CD14-positive monocyte (primary cell): ENCODE measurements at regions not wholly inside any gene's neighbourhood (a gene's known extent, or its start where the extent isn't known, plus 50 kb on each side); places are given as distances from the start of the nearest gene placed in this dataset.

Experiments
- DNase-seq, 3 donors: peaks; one replicate each; pipeline ENCODE4 v3.0.0-alpha.2; 2011 to 2022
- H2AFZ ChIP-seq: 2 replicates; pipeline ENCODE4 v1.6.0; 2012; ENCODE audit warnings: mild to moderate bottlenecking, low read depth, low read length, inconsistent platforms; ENCODE audit not compliant: insufficient read depth, poor library complexity, severe bottlenecking
- H3K27ac ChIP-seq, 2 donors: 1 replicate in 1 of 2; 2 replicates in 1 of 2; pipeline ENCODE4 v1.5.1; 2012 to 2013; ENCODE audit warnings: low read length in 2 of 2, control low read depth in 1 of 2, inconsistent platforms in 1 of 2, low read depth in 1 of 2, mild to moderate bottlenecking in 1 of 2
- H3K27me3 ChIP-seq, 2 donors: one replicate each; pipeline versions ENCODE4 v1.6.0 to v1.6.1; 2011 to 2013; ENCODE audit warnings: low read length in 2 of 2; ENCODE audit not compliant: control insufficient read depth in 2 of 2, insufficient read depth in 2 of 2
- H3K36me3 ChIP-seq, 2 donors: replicated peaks in 1 of 2; 1 replicate in 1 of 2; 2 replicates in 1 of 2; pipeline versions ENCODE4 v1.5.1 to v1.6.1; 2012 to 2013; ENCODE audit warnings: low read length in 2 of 2, control low read depth in 1 of 2, inconsistent platforms in 1 of 2, mild to moderate bottlenecking in 1 of 2; ENCODE audit not compliant: insufficient read depth in 2 of 2, control insufficient read depth in 1 of 2
- H3K4me1 ChIP-seq, 2 donors: 1 replicate in 1 of 2; 2 replicates in 1 of 2; pipeline versions ENCODE4 v1.5.1 to v1.6.1; 2012 to 2013; ENCODE audit warnings: low read length in 2 of 2, control low read depth in 1 of 2, inconsistent platforms in 1 of 2, mild to moderate bottlenecking in 1 of 2, moderate library complexity in 1 of 2; ENCODE audit not compliant: insufficient read depth in 2 of 2, control insufficient read depth in 1 of 2
- H3K4me2 ChIP-seq: replicated peaks from 2 replicates; pipeline ENCODE3; 2012; ENCODE audit warnings: low read length, moderate library complexity, mild to moderate bottlenecking; ENCODE audit not compliant: poor library complexity, severe bottlenecking; ENCODE audit errors: extremely low read depth
- H3K4me3 ChIP-seq, 3 experiments: fragments of 200-600 bp in 1 of 3; sonication (generic) in 1 of 3; replicated peaks in 1 of 3; 1 replicate in 2 of 3; 2 replicates in 1 of 3; pipeline ENCODE4 v1.5.1; 2011 to 2013; ENCODE audit warnings: low read length in 3 of 3, mild to moderate bottlenecking in 3 of 3, control low read depth in 2 of 3, low read depth in 2 of 3, inconsistent platforms in 1 of 3, moderate library complexity in 1 of 3
- H3K79me2 ChIP-seq: 2 replicates; pipeline ENCODE4 v1.6.0; 2012; ENCODE audit warnings: mild to moderate bottlenecking, control low read depth, inconsistent platforms, low read length, moderate library complexity; ENCODE audit not compliant: insufficient read depth
- H3K9ac ChIP-seq: 2 replicates; pipeline ENCODE4 v1.6.0; 2017; ENCODE audit warnings: low read length, mild to moderate bottlenecking; ENCODE audit not compliant: insufficient read depth, poor library complexity, severe bottlenecking
- H3K9me3 ChIP-seq, 2 donors: replicated peaks in 1 of 2; 1 replicate in 1 of 2; 2 replicates in 1 of 2; pipeline versions ENCODE4 v1.5.1 to v1.6.1; 2012 to 2013; ENCODE audit warnings: low read length in 2 of 2, control low read depth in 1 of 2; ENCODE audit not compliant: control insufficient read depth in 1 of 2, insufficient read depth in 1 of 2
- H4K20me1 ChIP-seq: 2 replicates; pipeline ENCODE4 v1.6.0; 2012; ENCODE audit warnings: mild to moderate bottlenecking, low read length, control low read depth, moderate library complexity; ENCODE audit not compliant: insufficient read depth
- H3K27ac Mint-ChIP-seq, 7 donors: one replicate each; pipeline ENCODE4 v1.8.0; 2020; ENCODE audit warnings: mild to moderate bottlenecking in 7 of 7, mixed read lengths in 7 of 7, moderate library complexity in 6 of 7, inconsistent platforms in 2 of 7
- H3K27me3 Mint-ChIP-seq, 3 donors: one replicate each; pipeline ENCODE4 v1.8.0; 2021 to 2022; ENCODE audit warnings: low read depth in 3 of 3, mild to moderate bottlenecking in 3 of 3, mixed read lengths in 3 of 3, moderate library complexity in 3 of 3, inconsistent platforms in 1 of 3
- H3K36me3 Mint-ChIP-seq, 2 donors: one replicate each; pipeline ENCODE4 v1.8.0; 2020; ENCODE audit warnings: mixed read lengths in 2 of 2, inconsistent platforms in 1 of 2, mild to moderate bottlenecking in 1 of 2
- H3K4me1 Mint-ChIP-seq: one replicate; pipeline ENCODE4 v1.8.0; 2020; ENCODE audit warnings: mild to moderate bottlenecking, mixed read lengths
- H3K4me3 Mint-ChIP-seq, 2 donors: one replicate each; pipeline ENCODE4 v1.8.0; 2020; ENCODE audit warnings: mild to moderate bottlenecking in 2 of 2, mixed read lengths in 2 of 2, moderate library complexity in 1 of 2
- H3K9me3 Mint-ChIP-seq, 7 donors: one replicate each; pipeline ENCODE4 v1.8.0; 2020 to 2022; ENCODE audit warnings: mixed read lengths in 7 of 7, mild to moderate bottlenecking in 6 of 7, moderate library complexity in 6 of 7, inconsistent platforms in 2 of 7
- CTCF ChIP-seq: fragments of 200-600 bp; IDR thresholded peaks from one replicate; pipeline ENCODE4 v1.8.0; 2022; ENCODE audit warnings: antibody characterized with exemption, mild to moderate bottlenecking
- WGBS: methylation state at CpG from one replicate; pipeline ENCODE4 v1.1.5; 2013; ENCODE audit warnings: missing lambda C conversion rate; ENCODE audit not compliant: insufficient coverage; 5-methylcytosine and 5-hydroxymethylcytosine counted together
- intact Hi-C, 2 donors: fragments of 100-400 bp; cut with micrococcal nuclease; formaldehyde crosslinking; loops; one replicate each; pipeline versions ENCODE4 v1.15.0 to v1.15.1; 2023

GRCh38 chr15:46996359-46996758 is 720.9 kb upstream of the SEMA6D start:
- H3K4me3 ChIP-seq: no peak overlapping the region
- no peak overlapping the region for H2AFZ ChIP-seq
- H4K20me1 ChIP-seq: no peaks in the 10 kb centered on the region
- Mint-ChIP-seq H3K27ac (no peak overlapping the region), H3K36me3 (no peaks in the 10 kb centered on the region), H3K27me3 (no peaks in the 10 kb centered on the region), H3K9me3 (peaks cover 7 to 37% (median 20%) of the 10 kb centered on the region in 7 donors), H3K4me1 (no peaks in the 10 kb centered on the region), H3K4me3 (no peak overlapping the region)
- no peak overlapping the region for H3K27ac ChIP-seq
- no peak overlapping the region for H3K9ac ChIP-seq
- H3K9me3 ChIP-seq: peaks cover 18 to 35% of the 10 kb centered on the region in 2 donors
- intact Hi-C loops: no loop called here
- WGBS: 90% methylated on average over 2 of the region's 3 CpGs
- no peaks in the 10 kb centered on the region for H3K36me3 ChIP-seq
- H3K4me2 ChIP-seq: no peak overlapping the region
- DNase-seq: no peak
- no peaks in the 10 kb centered on the region for H3K27me3 ChIP-seq
- H3K79me2 ChIP-seq: no peaks in the 10 kb centered on the region
- no peak for TF ChIP-seq CTCF
- no peaks in the 10 kb centered on the region for H3K4me1 ChIP-seq

GRCh38 chr15:46997501-46997900 is 719.8 kb upstream of the SEMA6D start:
- Mint-ChIP-seq H3K27ac (no peak overlapping the region), H3K27me3 (no peaks in the 10 kb centered on the region), H3K4me1 (no peaks in the 10 kb centered on the region), H3K4me3 (no peak overlapping the region), H3K36me3 (no peaks in the 10 kb centered on the region), H3K9me3 (peaks cover 7 to 33% (median 20%) of the 10 kb centered on the region in 7 donors)
- H3K4me3 ChIP-seq: no peak overlapping the region
- no peak overlapping the region for H3K4me2 ChIP-seq
- intact Hi-C loops: no loop called here
- DNase-seq: no peak
- no peak overlapping the region for H2AFZ ChIP-seq
- H3K9me3 ChIP-seq: peaks cover 18 to 35% of the 10 kb centered on the region in 2 donors
- no peaks in the 10 kb centered on the region for H3K79me2 ChIP-seq
- TF ChIP-seq CTCF: no peak
- H3K4me1 ChIP-seq: no peaks in the 10 kb centered on the region
- no peak overlapping the region for H3K9ac ChIP-seq
- no peaks in the 10 kb centered on the region for H3K36me3 ChIP-seq
- no peaks in the 10 kb centered on the region for H4K20me1 ChIP-seq
- no peak overlapping the region for H3K27ac ChIP-seq
- 100% methylated on average over 1 of the region's 3 CpGs for WGBS
- no peaks in the 10 kb centered on the region for H3K27me3 ChIP-seq
